OCI-LY1 (cell line): ENCODE measurements at regions not wholly inside any gene's neighbourhood (a gene's known extent, or its start where the extent isn't known, plus 50 kb on each side); places are given as distances from the start of the nearest gene placed in this dataset.

Source experiments
- H2AFZ ChIP-seq: fragments of 200-600 bp; sonication (generic), shearing (Covaris generic); 2 replicates; pipeline ENCODE4 v1.6.0; 2014; ENCODE audit warnings: antibody characterized with exemption, mild to moderate bottlenecking, low read length
- H3F3A ChIP-seq: fragments of 200-600 bp; sonication (generic), shearing (Covaris generic); 2 replicates; pipeline ENCODE4 v1.6.0; 2014; ENCODE audit warnings: mild to moderate bottlenecking, antibody characterized with exemption, low read length, moderate library complexity; ENCODE audit not compliant: insufficient read depth
- H3K27ac ChIP-seq: fragments of 200-600 bp; sonication (generic); 2 replicates; pipeline ENCODE4 v1.5.1; 2014; ENCODE audit warnings: low read length, mixed run types, mild to moderate bottlenecking, low read depth; ENCODE audit not compliant: poor library complexity, severe bottlenecking
- H3K27me3 ChIP-seq: fragments of 200-600 bp; sonication (generic); 2 replicates; pipeline ENCODE4 v1.6.0; 2014; ENCODE audit warnings: antibody characterized with exemption, mild to moderate bottlenecking, low read length, moderate library complexity; ENCODE audit not compliant: insufficient read depth
- H3K36me3 ChIP-seq: fragments of 200-600 bp; sonication (generic); 2 replicates; pipeline ENCODE4 v1.6.1; 2014; ENCODE audit warnings: mild to moderate bottlenecking, antibody characterized with exemption, low read length, moderate library complexity, mixed read lengths; ENCODE audit not compliant: insufficient read depth
- H3K4me1 ChIP-seq: fragments of 200-600 bp; sonication (generic); 2 replicates; pipeline ENCODE4 v1.5.1; 2014; ENCODE audit warnings: mild to moderate bottlenecking, low read length, moderate library complexity; ENCODE audit not compliant: insufficient read depth, severe bottlenecking
- H3K4me2 ChIP-seq: fragments of 200-600 bp; sonication (generic), shearing (Covaris generic); 2 replicates; pipeline ENCODE4 v1.6.1; 2014; ENCODE audit warnings: low read length
- H3K4me3 ChIP-seq: fragments of 200-600 bp; sonication (generic); 2 replicates; pipeline ENCODE4 v1.5.1; 2014; ENCODE audit warnings: low read length, low read depth, mild to moderate bottlenecking, mixed read lengths; ENCODE audit not compliant: poor library complexity, severe bottlenecking
- H3K79me2 ChIP-seq: fragments of 200-600 bp; shearing (Covaris generic); 2 replicates; pipeline ENCODE4 v1.6.1; 2016; ENCODE audit warnings: mixed run types, low read length, mixed read lengths; ENCODE audit not compliant: insufficient read depth
- H3K9ac ChIP-seq: fragments of 200-600 bp; sonication (generic), shearing (Covaris generic); 2 replicates; pipeline ENCODE4 v1.6.1; 2014; ENCODE audit warnings: mild to moderate bottlenecking, low read length, mixed read lengths
- H3K9me2 ChIP-seq: fragments of 200-600 bp; sonication (generic), shearing (Covaris generic); 2 replicates; pipeline ENCODE4 v1.6.1; 2014; ENCODE audit warnings: low read depth, mild to moderate bottlenecking, low read length, mixed read lengths
- H3K9me3 ChIP-seq: fragments of 200-600 bp; shearing (Covaris generic); 2 replicates; pipeline ENCODE4 v1.6.1; 2014; ENCODE audit warnings: low read length, mixed read lengths
- H4K20me1 ChIP-seq: fragments of 200-600 bp; sonication (generic), shearing (Covaris generic); 2 replicates; pipeline ENCODE4 v1.6.0; 2016; ENCODE audit warnings: mild to moderate bottlenecking, low read length; ENCODE audit not compliant: insufficient read depth
- EZH2 ChIP-seq: fragments of 200-600 bp; sonication (generic), shearing (Covaris generic); IDR thresholded peaks from 2 replicates; pipeline ENCODE4 v1.8.0; 2017; ENCODE audit warnings: borderline replicate concordance, mixed run types, mild to moderate bottlenecking, antibody characterized with exemption, low read length, moderate library complexity, mixed read lengths
- TF ChIP-seq, protein P1 (sequence below): fragments of 200-600 bp; sonication (generic), shearing (Covaris generic); IDR thresholded peaks from 2 replicates; pipeline ENCODE4 v1.5.1; 2017; ENCODE audit warnings: mild to moderate bottlenecking, antibody characterized with exemption, low read length, moderate library complexity, mixed read lengths

DNA sequence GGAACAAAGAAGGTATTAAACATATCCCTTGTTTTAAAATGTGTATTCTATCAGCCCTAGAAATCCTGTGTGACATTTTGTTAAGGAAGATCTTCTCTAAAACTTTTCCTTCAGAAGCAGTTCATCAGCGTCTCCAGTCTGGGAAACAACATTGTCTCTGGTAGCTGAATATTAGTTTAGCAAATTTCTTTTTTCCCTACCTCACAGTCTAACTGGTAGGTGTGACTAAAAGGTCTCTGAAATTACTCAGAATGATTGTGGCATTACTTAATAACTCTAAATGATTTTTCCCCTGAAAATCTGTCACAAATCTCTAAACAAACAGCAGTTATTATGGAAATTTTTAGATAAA, 1044.8 kb downstream of the FLRT2 start:
- Histone ChIP-seq H3K79me2 (no peaks in the 10 kb centered on the region), H3K4me1 (no peaks in the 10 kb centered on the region), H3K27ac (no peak overlapping the region), H3K27me3 (no peaks in the 10 kb centered on the region), H3K36me3 (no peaks in the 10 kb centered on the region), H2AFZ (no peak overlapping the region), H4K20me1 (no peaks in the 10 kb centered on the region), H3K9me3 (no peaks in the 10 kb centered on the region), H3K4me2 (no peak overlapping the region), H3K9ac (no peak overlapping the region), H3K4me3 (no peak overlapping the region), H3K9me2 (no peaks in the 10 kb centered on the region), H3F3A (no peaks in the 10 kb centered on the region)
- no peak for TF ChIP-seq EZH2
- TF ChIP-seq, protein P1, sequence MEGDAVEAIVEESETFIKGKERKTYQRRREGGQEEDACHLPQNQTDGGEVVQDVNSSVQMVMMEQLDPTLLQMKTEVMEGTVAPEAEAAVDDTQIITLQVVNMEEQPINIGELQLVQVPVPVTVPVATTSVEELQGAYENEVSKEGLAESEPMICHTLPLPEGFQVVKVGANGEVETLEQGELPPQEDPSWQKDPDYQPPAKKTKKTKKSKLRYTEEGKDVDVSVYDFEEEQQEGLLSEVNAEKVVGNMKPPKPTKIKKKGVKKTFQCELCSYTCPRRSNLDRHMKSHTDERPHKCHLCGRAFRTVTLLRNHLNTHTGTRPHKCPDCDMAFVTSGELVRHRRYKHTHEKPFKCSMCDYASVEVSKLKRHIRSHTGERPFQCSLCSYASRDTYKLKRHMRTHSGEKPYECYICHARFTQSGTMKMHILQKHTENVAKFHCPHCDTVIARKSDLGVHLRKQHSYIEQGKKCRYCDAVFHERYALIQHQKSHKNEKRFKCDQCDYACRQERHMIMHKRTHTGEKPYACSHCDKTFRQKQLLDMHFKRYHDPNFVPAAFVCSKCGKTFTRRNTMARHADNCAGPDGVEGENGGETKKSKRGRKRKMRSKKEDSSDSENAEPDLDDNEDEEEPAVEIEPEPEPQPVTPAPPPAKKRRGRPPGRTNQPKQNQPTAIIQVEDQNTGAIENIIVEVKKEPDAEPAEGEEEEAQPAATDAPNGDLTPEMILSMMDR, result no peak

DNA sequence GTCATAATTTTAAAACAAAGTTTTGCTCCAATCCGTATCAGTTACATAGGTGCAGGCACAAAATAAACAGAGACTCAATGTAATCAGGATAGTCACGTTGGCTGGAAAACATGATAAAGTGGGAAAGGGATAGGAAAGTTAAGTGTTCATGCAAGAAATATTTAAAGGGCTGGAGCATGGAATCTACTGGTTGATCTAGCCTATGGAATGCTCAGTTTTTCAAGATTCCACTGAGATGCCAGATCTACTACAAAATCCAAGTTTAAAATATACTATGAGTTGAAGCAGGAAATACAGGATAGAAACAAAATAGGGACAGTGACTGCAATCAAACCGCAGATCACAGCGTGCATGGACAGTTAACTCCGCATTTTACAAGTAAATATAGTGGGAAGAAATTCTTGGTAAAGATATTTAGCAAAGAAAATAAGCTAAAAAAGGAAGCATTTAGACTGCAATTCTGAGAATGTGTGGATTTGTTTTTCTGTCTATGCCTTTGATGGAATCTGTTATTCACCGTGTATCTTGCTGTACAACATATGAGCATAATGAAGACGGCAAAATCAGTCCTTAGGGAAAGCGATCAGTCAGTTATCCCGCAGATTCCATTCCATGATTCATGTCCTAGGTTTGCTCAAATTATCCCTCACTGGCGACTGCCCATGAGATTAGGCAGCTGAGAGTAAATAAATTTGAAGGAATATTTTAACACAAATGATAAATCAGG, 1044.3 kb downstream of the FLRT2 start:
- H3K9ac ChIP-seq, result no peak overlapping the region
- H3K4me1 ChIP-seq, result no peaks in the 10 kb centered on the region
- no peaks in the 10 kb centered on the region for H3K9me3 ChIP-seq
- no peak overlapping the region for H3K4me2 ChIP-seq
- no peak overlapping the region for H3K27ac ChIP-seq
- no peaks in the 10 kb centered on the region for H4K20me1 ChIP-seq
- no peak overlapping the region for H3K4me3 ChIP-seq
- TF ChIP-seq EZH2, result no peak
- TF ChIP-seq, protein P1, result no peak
- no peaks in the 10 kb centered on the region for H3K36me3 ChIP-seq
- H3K79me2 ChIP-seq, result no peaks in the 10 kb centered on the region
- no peak overlapping the region for H2AFZ ChIP-seq
- H3K27me3 ChIP-seq, result no peaks in the 10 kb centered on the region
- H3F3A ChIP-seq, result no peaks in the 10 kb centered on the region
- no peaks in the 10 kb centered on the region for H3K9me2 ChIP-seq

DNA sequence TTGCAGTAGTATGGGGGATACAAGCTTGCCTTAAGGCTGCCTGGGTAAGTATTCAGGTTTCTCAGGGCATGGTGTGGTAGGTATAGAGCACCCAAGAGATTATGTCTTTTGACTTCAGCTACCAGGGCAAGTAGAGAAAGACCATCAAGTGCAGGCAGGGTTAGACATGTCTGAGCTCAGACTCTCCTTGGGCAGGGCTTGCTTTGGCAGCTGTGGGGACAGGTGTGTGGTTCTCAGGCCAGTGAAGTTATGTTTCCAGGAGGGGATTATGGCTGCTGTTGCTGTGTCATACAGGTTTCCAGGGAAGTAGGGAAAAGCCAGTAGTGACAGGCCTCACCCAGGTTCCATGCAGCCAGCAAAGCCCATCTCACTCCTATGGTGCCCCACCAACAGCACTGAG, 1040.4 kb downstream of the FLRT2 start:
- Histone ChIP-seq H3K27ac (no peak overlapping the region), H3K4me1 (no peaks in the 10 kb centered on the region), H3K9ac (no peak overlapping the region), H3K4me3 (no peak overlapping the region), H2AFZ (no peak overlapping the region), H3K27me3 (no peaks in the 10 kb centered on the region), H3K4me2 (no peak overlapping the region), H3K79me2 (no peaks in the 10 kb centered on the region), H4K20me1 (no peaks in the 10 kb centered on the region), H3K9me2 (no peaks in the 10 kb centered on the region), H3K36me3 (no peaks in the 10 kb centered on the region), H3F3A (no peaks in the 10 kb centered on the region), H3K9me3 (no peaks in the 10 kb centered on the region)
- no peak for TF ChIP-seq EZH2
- TF ChIP-seq, protein P1, result no peak
